ENCODE measurements at regions not wholly inside any gene's neighbourhood (a gene's known extent, or its start where the extent isn't known, plus 50 kb on each side); places are given as distances from the start of the nearest gene placed in this dataset.

DNA sequence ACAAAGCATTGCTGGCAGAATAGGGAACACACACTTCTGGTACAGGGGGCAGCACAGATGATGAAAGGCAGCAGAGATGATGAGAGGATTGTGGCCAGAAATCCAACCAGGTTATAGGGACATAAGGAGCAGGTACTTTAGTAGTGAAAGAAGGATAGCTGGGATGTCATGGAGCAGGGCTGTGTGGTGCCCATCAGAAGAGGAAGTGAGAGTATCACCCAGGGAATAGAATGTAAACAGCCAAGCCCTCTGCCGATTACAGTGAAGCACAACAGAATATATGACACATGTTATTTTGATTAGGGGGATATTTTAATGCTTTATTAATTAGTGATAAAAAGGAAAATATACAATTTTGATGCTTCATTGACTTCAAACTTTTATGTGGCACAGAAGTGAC, 883.4 kb upstream of the CDH2 start:
- TF ChIP-seq, protein P1, sequence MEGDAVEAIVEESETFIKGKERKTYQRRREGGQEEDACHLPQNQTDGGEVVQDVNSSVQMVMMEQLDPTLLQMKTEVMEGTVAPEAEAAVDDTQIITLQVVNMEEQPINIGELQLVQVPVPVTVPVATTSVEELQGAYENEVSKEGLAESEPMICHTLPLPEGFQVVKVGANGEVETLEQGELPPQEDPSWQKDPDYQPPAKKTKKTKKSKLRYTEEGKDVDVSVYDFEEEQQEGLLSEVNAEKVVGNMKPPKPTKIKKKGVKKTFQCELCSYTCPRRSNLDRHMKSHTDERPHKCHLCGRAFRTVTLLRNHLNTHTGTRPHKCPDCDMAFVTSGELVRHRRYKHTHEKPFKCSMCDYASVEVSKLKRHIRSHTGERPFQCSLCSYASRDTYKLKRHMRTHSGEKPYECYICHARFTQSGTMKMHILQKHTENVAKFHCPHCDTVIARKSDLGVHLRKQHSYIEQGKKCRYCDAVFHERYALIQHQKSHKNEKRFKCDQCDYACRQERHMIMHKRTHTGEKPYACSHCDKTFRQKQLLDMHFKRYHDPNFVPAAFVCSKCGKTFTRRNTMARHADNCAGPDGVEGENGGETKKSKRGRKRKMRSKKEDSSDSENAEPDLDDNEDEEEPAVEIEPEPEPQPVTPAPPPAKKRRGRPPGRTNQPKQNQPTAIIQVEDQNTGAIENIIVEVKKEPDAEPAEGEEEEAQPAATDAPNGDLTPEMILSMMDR (conservative IDR thresholded peaks at IDR 0.05) = no peak
- no peak for TF ChIP-seq ZFX (IDR thresholded peaks at IDR 0.05)
